ENCODE measurements at regions not wholly inside any gene's neighbourhood (a gene's known extent, or its start where the extent isn't known, plus 50 kb on each side); places are given as distances from the start of the nearest gene placed in this dataset.

DNA sequence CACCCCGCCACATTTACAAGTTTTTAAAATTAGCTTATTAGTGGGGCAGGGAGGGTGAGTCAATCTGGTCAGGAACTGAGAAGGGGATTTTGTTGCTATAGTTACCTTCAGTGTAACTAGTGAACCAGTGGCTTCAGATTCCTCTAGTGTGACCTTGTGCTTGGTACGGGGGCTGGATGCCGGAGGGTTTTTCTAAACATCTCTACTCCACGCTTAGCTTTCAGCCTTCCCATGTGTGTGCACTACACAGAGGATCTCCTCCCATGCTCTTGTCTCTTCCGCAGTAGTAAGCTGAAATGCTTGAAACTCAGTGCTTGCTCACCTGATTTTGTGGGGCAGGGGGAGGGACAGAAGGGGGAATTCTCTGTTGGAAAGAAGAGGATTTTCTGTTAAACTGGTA, 67.9 kb upstream of the AKAP13 start:
- no peak for DNase-seq

DNA sequence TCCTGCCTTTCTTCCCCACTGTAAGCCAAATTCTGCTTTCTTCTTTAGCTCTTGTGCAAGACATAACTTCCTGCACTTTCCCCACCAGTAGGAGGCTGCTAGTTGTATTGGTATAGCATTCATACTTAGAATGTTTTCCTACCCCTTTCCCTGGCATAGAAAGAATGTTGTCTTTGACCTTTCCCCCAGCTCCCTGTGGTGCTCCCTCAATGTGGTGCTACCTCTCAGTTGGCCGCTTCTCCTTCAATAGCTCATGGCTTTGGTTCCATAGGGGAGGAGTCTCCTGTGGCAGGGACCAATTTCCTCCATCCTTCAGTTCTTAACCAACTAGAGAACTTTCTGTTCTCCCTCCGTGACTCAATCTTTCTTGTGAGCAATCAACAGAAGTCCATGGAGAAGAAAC, 67.5 kb upstream of the AKAP13 start:
- DNase-seq, result no peak

DNA sequence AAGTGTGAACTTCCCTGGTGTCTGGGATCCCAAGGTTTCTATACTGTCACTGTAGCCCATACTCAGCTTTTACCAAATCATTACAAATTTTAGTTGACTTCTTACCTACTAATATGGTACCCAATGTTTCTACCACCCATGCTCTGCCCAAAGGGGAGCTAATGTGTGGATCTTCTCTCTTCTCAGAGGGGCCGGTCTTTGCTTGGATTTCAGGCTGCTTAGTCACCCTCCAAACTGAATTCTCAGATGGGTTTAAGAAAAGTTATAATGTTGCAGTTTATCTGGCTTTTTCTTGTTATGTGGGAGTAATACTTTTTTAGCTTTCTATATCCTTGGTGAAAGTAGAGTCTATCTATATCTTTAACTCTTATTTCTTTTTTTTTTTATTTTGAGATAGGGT, 67.1 kb upstream of the AKAP13 start:
- no peak for DNase-seq

DNA sequence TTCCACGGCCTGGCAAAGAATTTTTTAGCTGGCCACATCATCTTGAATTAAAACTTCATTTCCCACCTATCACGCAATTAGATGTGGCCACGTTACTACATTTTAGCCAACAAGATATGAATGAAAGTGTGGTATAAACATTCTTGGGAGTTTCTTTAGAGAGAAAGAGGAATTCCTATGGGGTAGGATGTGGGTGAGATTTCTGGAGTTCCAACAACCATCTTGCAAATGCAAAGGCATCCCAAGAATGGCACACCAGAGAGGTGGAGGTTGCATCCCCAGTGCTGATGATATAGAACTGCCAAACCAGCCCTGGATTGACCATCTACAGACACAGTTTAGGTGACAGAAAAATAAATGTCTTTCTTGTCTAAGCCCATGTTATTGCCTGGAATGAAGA, 66.3 kb upstream of the AKAP13 start:
- no peak for DNase-seq

DNA sequence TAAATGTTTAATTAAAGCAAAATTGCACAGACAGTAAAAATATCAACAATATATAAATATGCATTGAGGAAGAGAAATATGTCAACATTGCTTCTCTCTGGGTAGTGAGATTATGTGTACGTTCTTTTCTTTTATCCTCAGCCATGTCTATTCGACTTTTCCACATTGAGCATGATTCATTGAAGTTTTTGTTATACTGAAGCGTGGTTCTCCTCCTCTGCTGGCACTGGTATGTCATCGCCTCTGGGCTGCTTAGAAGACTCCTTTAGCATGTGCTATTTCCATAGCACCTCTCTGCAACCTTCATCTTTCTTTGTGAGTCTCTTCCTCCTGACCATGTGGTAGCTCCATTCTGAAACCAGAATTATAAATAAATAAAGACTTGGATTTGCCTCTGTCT, 65.8 kb upstream of the AKAP13 start:
- DNase-seq, result no peak

DNA sequence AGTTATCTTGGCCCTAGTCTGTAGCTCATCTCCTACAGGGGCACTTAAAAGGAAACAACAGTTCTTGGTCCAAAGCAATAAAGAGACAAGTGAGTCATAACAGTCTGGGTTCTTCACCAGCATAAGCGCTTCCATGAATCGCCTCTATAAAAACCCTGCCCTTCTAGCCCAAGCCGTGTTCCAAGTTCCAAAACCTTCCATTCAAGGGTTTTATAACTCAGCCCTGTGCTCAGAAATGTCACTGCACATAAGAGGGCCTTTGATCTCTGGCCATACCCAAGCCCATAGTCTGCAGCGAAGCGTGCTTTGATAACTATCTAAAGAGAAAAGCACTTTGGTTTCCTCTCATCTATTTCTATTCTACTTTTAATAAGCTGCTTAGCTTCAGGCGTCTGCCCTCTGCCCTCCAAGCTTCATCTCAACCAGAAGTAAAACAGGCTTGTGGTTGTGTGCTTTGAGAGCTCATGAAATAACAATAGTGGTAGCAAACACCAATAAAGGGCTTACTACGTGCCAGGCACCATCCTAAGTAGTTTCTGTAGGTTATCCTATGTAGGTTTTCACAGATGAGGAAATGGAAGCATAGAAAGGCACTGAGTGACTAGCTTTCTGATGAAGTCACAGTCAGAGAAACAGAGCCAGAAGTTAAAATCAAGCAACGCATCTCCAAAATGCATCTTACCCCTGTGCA, 64.0 kb upstream of the AKAP13 start:
- no peak for DNase-seq

DNA sequence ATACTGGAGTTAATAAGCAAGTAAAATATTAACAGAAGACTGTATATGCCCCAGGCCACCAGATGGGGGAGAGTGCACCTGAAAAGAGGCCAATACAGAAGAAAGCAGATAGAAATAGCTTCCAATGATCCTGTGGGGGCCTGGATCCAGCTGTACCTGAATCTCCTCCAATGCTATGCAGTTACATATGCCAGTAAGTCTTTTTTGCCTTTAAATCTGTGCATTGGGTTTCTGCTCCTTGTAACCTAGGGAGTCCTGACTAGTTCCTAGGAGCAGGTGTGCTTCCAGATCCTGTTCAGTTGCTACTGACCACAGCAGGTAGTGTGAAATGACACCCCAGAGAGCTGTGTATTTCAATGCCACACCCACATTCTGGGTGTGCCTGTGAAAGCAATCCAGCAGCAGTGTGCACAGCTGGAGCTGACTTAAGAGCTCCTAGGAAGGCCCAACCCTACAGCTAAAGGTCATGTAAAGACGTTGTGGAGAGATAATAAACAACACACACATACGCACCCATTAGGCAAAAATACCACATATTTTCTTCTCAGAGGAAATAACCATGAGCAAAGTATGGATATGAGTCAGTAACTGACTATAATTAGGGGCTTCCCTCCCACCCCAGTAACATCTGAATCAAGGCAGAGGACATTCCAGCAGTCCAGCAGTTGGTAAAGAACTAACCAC, 62.2 kb upstream of the AKAP13 start:
- peak; percentile 20 for DNase-seq

DNA sequence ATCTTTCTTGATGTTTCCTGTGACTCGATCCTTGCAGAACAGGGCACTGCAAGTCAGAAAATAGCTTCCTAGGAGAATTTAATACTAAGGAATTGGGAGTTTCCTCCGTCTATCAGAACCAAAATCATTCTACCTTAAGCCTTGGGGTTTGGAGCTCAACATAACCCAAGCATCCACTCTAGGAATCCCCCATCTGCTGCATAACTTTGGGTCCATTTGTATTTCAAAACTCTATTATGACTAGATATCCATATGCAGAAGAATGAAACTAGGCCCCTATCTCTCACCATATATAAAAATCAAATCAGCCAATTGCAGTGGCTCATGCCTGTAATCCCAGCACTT, 61.7 kb upstream of the AKAP13 start:
- no peak for DNase-seq

DNA sequence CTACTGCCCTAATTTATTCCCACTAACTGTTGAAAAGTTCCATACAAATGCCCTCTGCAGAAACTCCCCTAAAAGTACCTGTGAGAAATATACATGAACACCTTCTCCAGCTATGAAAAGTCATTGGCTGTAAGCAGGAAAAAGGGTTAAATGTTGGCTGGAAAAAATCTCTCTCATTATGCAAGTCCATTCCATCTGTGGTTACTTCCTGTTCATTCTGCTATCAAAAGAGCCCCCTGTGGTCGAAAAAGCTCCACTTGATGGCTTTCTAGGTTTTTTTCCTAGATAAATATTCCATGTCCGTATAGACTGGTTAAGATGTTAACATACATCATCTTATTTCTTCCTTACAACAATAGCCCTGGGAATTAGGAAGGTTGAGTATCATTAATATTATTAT, 56.2 kb upstream of the AKAP13 start:
- DNase-seq, result no peak

DNA sequence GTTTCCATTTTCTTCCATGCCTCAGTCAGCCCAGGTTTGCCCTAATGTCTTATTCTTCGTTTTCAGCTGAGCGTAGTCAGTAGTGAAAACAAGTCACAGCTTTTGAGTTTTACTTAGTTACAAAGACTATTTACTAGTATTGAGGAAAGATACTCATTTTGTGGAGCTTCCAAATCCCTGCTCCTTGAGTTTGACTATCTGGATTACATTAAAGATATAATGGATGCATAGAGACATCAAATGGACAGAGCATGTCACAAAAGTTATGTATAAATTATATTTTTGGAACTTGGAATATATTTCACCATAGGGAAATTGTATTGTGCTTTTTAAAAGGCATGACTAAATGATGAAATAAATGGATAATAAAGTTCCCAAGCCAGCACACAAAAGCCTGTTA, 54.6 kb upstream of the AKAP13 start:
- no peak for DNase-seq

DNA sequence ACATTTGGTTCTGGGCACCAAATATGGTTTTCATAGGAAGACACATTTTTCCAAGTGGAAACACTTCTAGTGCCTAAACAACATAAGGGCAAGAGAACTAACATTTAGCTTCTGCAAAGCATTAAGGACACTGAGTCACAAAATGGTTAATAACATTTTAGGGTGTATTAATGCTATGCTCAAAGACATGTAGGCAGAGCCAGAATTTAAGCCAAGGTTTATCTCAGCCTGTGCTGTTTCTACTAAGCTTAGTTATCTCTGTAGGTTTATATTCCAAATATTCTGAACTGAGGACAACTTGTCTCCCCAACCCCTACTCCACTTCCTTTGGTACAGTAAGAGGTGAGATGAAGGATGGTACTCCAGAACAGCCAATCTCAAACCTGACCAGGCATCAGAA, 54.1 kb upstream of the AKAP13 start:
- no peak for DNase-seq

DNA sequence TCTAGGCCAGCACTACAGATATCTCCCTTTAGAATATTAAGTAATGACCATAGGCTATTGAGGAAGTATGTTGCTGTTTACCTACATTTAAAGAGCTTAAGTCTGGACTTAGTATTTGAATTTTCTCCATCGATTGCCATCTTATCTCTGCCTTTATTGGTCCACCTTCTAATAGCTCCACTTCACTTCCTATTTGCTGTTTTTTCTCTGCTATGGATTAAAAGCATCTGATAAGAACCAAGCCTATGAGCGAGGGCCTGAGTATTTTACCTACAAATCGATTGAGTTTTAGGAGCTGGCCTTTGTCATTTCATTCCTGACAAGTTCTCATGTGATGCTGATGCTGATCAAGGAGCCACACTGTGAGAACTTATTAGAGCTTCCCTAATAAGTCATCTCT, 52.6 kb upstream of the AKAP13 start:
- no peak for DNase-seq

DNA sequence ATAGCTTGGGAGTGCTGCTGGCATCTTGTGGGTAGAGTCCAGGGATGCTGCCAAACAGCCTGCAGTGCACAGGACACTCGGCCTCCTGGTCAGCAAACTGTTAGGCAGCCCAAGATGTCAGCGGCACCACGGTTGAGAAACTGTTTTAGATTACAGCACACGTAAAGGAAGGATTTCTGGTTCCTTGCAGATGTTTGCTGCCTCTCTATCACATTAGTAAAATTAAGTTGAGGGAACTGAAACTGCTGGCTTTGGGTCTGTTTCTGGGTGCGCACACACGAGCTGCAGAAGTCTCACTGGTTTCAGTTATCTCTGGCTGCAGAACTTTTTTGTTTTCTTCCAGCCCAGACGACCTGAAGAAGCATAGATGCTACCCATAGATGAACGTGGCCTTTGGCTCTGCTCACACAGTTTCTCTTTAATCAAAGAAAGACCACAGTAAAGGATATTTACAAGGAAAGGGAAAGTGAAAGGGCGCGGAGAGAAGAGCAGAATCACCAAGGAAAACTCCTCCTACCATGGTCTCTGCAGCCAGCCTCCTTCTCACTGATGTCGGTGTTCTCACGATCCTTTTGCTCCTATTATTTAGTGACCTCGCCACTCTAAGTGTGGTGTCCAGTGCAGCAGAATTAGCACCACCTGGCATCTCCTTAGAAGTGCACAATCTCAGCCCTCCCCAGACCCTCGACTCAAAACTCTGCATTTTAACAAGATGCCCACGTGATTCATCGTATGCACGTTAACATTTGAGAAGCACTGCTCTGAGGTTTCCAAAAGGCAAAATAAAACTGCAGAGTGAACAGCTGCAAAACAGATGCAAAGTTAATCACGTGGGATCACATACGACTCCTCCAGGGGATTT, 50.6 kb upstream of the AKAP13 start:
- no peak for DNase-seq

Data from NCI-H510A (cell line).